ENCODE measurements at regions not wholly inside any gene's neighbourhood (a gene's known extent, or its start where the extent isn't known, plus 50 kb on each side); places are given as distances from the start of the nearest gene placed in this dataset.

DNA sequence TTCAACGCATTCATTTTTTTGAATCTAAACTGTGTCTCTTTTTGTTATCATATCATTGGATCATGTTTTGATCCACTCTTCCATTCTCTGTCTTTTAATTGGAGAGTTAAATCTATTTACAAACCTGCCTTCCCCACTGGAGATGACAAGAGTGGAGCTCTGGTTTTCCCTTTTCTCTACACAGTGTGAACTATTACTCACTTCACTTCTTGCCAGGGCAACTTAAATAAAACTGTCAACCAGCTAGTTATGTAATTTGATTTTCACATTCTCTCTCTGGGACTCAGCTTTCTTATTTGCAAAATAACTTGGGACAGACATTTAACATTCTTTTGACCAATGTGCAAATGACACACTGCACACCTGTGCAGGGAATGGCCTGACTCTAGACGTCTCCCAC, 230.8 kb upstream of the CST7 start:
- Mint-ChIP-seq H3K4me1 (no peaks in the 10 kb centered on the region), H3K36me3 (peaks cover 0 to 13% (median 4%) of the 10 kb centered on the region in 3 donors), H3K27me3 (peaks cover 0 to 29% (median 7%) of the 10 kb centered on the region in 5 donors), H3K4me3 (no peak overlapping the region), H3K27ac (no peak overlapping the region), H3K9me3 (peaks cover 7 to 20% (median 13%) of the 10 kb centered on the region in 9 donors)
- POLR2A ChIA-PET, result no interaction called here
- ATAC-seq (no peak), DNase-seq (no peak)

- no peak overlapping the region for H3K27ac Mint-ChIP-seq
- no peak for ATAC-seq
- POLR2A ChIA-PET, result no interaction called here
- DNase-seq, result no peak
- H3K27me3 Mint-ChIP-seq, result peaks cover 0 to 29% (median 5%) of the 10 kb centered on the region in 5 donors
- peaks cover 0 to 1% (median 0%) of the 10 kb centered on the region in 4 donors for H3K4me1 Mint-ChIP-seq
- H3K36me3 Mint-ChIP-seq, result peaks cover 0 to 8% (median 0%) of the 10 kb centered on the region in 3 donors
- H3K4me3 Mint-ChIP-seq, result no peak overlapping the region
- H3K9me3 Mint-ChIP-seq, result peaks cover 3 to 17% (median 9%) of the 10 kb centered on the region in 9 donors
Observed at GRCh38 chr20:24718696-24719095, 230.4 kb upstream of the CST7 start.

- Mint-ChIP-seq H3K27ac (no peak overlapping the region), H3K27me3 (peaks cover 3 to 30% (median 9%) of the 10 kb centered on the region in 5 donors), H3K4me3 (no peak overlapping the region), H3K4me1 (peaks cover 0 to 2% (median 0%) of the 10 kb centered on the region in 4 donors), H3K36me3 (no peaks in the 10 kb centered on the region), H3K9me3 (no peaks in the 10 kb centered on the region)
- ATAC-seq (no peak), DNase-seq (no peak)
- POLR2A ChIA-PET, result no interaction called here
Observed at GRCh38 chr20:24720957-24721356, 228.1 kb upstream of the CST7 start.

- Mint-ChIP-seq H3K36me3 (no peaks in the 10 kb centered on the region), H3K4me3 (no peak overlapping the region), H3K27me3 (peaks cover 3 to 30% (median 9%) of the 10 kb centered on the region in 5 donors), H3K9me3 (no peaks in the 10 kb centered on the region), H3K4me1 (peaks cover 0 to 2% (median 0%) of the 10 kb centered on the region in 4 donors), H3K27ac (no peak overlapping the region)
- no peak for ATAC-seq
- POLR2A ChIA-PET, result no interaction called here
- no peak for DNase-seq
Observed at GRCh38 chr20:24721891-24722568, 227.0 kb upstream of the CST7 start.

GRCh38 chr20:24722586-24722985, 226.5 kb upstream of the CST7 start:
- POLR2A ChIA-PET, result no interaction called here
- no peak for DNase-seq
- H3K36me3 Mint-ChIP-seq, result no peaks in the 10 kb centered on the region
- no peaks in the 10 kb centered on the region for H3K9me3 Mint-ChIP-seq
- peaks cover 3 to 28% (median 9%) of the 10 kb centered on the region in 5 donors for H3K27me3 Mint-ChIP-seq
- no peak for ATAC-seq
- H3K4me3 Mint-ChIP-seq, result no peak overlapping the region
- no peak overlapping the region for H3K27ac Mint-ChIP-seq
- peaks cover 0 to 2% (median 0%) of the 10 kb centered on the region in 4 donors for H3K4me1 Mint-ChIP-seq

DNA sequence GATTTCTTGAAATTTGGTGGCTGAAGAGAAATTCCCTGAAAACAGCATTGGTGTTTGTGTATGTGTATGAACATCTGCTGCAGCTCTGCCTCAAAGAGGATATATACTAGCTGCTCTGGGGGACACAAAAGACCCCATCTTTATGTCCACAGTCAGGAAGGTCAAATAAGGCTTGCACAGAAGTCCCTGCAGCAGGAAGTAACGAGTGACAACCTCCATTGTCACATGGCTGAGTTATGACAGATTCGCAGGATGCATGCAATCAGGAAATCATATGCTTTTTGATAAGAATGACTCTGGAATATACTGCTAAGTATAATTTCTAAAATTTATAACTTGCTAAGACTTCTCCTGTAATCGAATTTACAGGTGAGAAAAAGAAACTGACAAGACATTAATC, 225.9 kb upstream of the CST7 start:
- Mint-ChIP-seq H3K4me1 (peaks cover 0 to 2% (median 0%) of the 10 kb centered on the region in 4 donors), H3K4me3 (no peak overlapping the region), H3K36me3 (no peaks in the 10 kb centered on the region), H3K9me3 (no peaks in the 10 kb centered on the region), H3K27me3 (peaks cover 3 to 22% (median 7%) of the 10 kb centered on the region in 5 donors), H3K27ac (no peak overlapping the region)
- POLR2A ChIA-PET, result no interaction called here
- ATAC-seq (no peak), DNase-seq (no peak)

DNA sequence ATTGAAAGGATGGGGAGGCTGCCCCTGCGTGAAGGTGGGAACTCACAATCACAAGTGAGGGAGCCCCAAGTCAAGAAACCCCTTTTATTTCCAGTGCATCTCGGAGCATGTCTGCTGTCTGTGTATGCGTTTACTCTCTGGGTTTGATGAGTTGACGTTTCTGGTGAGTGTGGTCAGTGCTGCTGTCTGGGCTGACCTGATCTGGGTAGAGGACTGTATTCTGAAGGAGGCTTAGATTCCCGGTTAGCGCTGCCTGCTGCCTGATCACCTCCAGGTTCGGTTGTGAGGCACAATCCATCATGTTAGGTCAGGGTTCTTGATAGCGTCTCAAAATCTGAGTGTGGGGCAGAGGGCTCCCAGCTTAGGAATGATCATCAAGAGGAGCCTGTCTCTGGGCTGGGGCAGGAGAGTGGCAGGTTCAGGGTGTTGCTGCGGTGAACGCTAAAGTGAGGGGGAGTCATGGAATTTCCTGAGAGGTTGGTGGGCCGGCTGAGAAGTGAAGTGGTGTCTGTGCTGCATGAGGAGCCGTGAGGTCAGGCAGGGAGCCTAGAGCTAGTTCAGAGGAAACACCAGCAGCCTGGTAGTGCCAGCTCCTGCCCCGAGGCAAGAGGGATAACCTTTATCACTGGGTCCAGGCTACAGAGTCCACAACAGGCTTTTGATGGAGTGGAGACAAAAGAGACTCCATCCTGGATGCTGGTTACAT, 225.3 kb upstream of the CST7 start:
- no peak for ATAC-seq
- Mint-ChIP-seq H3K27me3 (peaks cover 3 to 16% (median 7%) of the 10 kb centered on the region in 5 donors), H3K4me1 (peaks cover 0 to 2% (median 0%) of the 10 kb centered on the region in 4 donors), H3K36me3 (no peaks in the 10 kb centered on the region), H3K9me3 (no peaks in the 10 kb centered on the region), H3K4me3 (no peak overlapping the region), H3K27ac (no peak overlapping the region)
- no peak for DNase-seq
- POLR2A ChIA-PET, result no interaction called here

DNA sequence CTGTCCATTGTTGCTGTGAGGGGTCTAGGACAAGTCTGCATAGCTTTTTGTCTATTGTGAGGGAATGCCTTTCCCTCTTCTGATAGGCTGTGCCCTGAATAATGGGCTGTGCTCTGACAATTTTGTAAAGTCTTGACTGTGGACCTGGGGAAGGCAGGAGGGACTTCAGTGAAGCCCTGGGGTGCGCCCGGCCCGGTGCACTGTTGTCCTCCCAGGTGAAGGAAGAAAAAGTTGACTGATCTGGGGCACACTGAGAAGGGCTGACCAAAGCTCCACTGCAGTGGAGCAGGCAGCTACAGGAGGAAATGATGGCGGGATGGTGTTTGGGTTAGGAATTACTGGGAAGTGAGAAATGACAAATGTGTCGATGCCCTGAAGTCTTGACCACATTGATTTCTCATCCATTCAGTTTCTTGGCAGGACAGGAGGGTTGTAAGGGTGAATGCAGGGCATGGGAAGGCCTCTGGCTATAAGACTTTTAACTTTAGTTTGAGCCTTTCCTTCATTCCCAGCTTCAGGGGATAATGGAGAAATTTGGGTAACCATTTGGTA, 224.0 kb upstream of the CST7 start:
- POLR2A ChIA-PET, result no interaction called here
- peaks cover 0 to 2% (median 0%) of the 10 kb centered on the region in 4 donors for H3K4me1 Mint-ChIP-seq
- no peaks in the 10 kb centered on the region for H3K36me3 Mint-ChIP-seq
- peaks cover 3 to 8% (median 4%) of the 10 kb centered on the region in 5 donors for H3K27me3 Mint-ChIP-seq
- H3K4me3 Mint-ChIP-seq, result no peak overlapping the region
- DNase-seq (no peak), ATAC-seq (no peak)
- H3K27ac Mint-ChIP-seq, result no peak overlapping the region
- H3K9me3 Mint-ChIP-seq, result no peaks in the 10 kb centered on the region

DNA sequence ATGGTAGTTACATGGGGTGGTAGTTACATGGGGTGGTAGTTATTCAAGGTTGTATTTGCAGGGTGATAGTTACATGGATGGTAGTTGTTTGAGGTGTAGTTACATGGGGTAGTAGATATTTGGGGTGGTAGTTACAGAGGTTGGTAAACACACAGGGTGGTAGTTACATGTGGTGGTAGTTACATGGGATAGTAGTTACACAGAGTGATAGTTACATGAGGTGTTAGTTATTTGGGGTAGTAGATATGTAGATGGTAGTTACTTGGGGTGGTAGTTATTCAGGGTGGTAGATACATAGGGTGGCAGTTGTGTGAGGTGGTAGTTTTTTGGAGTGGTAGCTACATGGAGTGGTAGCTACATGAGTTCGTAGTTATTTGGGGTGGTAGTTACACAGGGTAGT, 221.3 kb upstream of the CST7 start:
- peaks cover 0 to 2% (median 0%) of the 10 kb centered on the region in 4 donors for H3K4me1 Mint-ChIP-seq
- POLR2A ChIA-PET, result no interaction called here

DNA sequence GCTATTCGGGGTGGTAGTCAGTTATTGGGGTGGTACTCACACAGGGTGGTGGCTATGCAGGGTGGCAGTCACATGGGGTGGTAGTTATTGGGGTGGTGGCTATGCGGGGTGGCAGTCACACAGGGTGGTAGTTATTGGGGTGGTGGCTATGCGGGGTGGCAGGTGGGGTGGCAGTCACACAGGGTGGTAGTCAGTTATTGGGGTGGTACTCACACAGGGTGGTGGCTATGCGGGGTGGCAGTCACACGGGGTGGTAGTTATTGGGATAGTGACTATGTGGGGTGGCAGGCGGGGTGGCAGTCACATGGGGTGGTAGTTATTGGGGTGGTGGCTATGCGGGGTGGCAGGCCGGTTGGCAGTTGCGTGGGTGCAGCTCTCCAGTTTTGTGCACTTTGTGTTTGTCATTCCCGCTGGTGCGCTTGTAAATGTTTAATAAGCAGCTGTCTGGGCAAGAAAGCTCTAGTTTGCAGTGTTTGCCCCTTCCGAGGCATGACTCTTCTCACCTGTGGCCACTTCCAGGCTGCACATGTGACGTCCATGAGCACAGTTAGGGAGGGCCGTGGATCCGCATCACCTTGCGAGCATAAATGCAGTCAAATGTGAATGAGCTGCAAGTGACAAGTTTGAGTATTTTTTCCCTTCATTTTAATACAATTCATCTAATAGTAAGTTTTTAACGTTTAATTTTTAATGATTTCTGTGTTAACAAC, 219.0 kb upstream of the CST7 start:
- no peaks in the 10 kb centered on the region for H3K9me3 Mint-ChIP-seq
- POLR2A ChIA-PET, result no interaction called here
- no peaks in the 10 kb centered on the region for H3K36me3 Mint-ChIP-seq
- H3K4me3 Mint-ChIP-seq, result no peak overlapping the region
- peak overlapping the region in 1 of 10 donors; percentile 25 for H3K27ac Mint-ChIP-seq
- peaks cover 0 to 3% (median 0%) of the 10 kb centered on the region in 5 donors for H3K27me3 Mint-ChIP-seq
- ATAC-seq (no peak), DNase-seq (no peak)
- no peaks in the 10 kb centered on the region for H3K4me1 Mint-ChIP-seq

More for the DNA sequence above, 221.3 kb upstream of the CST7 start:
- ATAC-seq (no peak), DNase-seq (no peak)
- H3K4me3 Mint-ChIP-seq, result no peak overlapping the region
- H3K36me3 Mint-ChIP-seq, result no peaks in the 10 kb centered on the region
- peaks cover 0 to 8% (median 4%) of the 10 kb centered on the region in 5 donors for H3K27me3 Mint-ChIP-seq
- H3K9me3 Mint-ChIP-seq, result no peaks in the 10 kb centered on the region
- H3K27ac Mint-ChIP-seq, result no peak overlapping the region

- no peaks in the 10 kb centered on the region for H3K4me1 Mint-ChIP-seq
- H3K27me3 Mint-ChIP-seq, result no peaks in the 10 kb centered on the region
- DNase-seq (no peak), ATAC-seq (no peak)
- no peak overlapping the region for H3K4me3 Mint-ChIP-seq
- no peak overlapping the region for H3K27ac Mint-ChIP-seq
- H3K36me3 Mint-ChIP-seq, result no peaks in the 10 kb centered on the region
- H3K9me3 Mint-ChIP-seq, result no peaks in the 10 kb centered on the region
- POLR2A ChIA-PET, result no interaction called here
Observed at GRCh38 chr20:24730750-24731149, 218.3 kb upstream of the CST7 start.

GRCh38 chr20:24731312-24731711, 217.8 kb upstream of the CST7 start:
- H3K27ac Mint-ChIP-seq, result no peak overlapping the region
- H3K36me3 Mint-ChIP-seq, result no peaks in the 10 kb centered on the region
- no peaks in the 10 kb centered on the region for H3K27me3 Mint-ChIP-seq
- H3K4me1 Mint-ChIP-seq, result no peaks in the 10 kb centered on the region
- DNase-seq (peak in 1 of 10 donors; percentile 12), ATAC-seq (no peak)
- no peaks in the 10 kb centered on the region for H3K9me3 Mint-ChIP-seq
- POLR2A ChIA-PET, result no interaction called here
- H3K4me3 Mint-ChIP-seq, result no peak overlapping the region

- no peaks in the 10 kb centered on the region for H3K9me3 Mint-ChIP-seq
- no peak overlapping the region for H3K4me3 Mint-ChIP-seq
- ATAC-seq (no peak), DNase-seq (no peak)
- POLR2A ChIA-PET, result no interaction called here
- peak overlapping the region in 1 of 10 donors; percentile 28 for H3K27ac Mint-ChIP-seq
- H3K27me3 Mint-ChIP-seq, result no peaks in the 10 kb centered on the region
- no peaks in the 10 kb centered on the region for H3K4me1 Mint-ChIP-seq
- no peaks in the 10 kb centered on the region for H3K36me3 Mint-ChIP-seq
Observed at GRCh38 chr20:24732076-24732475, 217.0 kb upstream of the CST7 start.

Measured in naive thymus-derived CD8-positive, alpha-beta T cell (primary cell).